CD1c-positive myeloid dendritic cell (primary cell): ENCODE measurements at regions not wholly inside any gene's neighbourhood (a gene's known extent, or its start where the extent isn't known, plus 50 kb on each side); places are given as distances from the start of the nearest gene placed in this dataset.

Source experiments
- DNase-seq: peaks from one replicate; pipeline ENCODE4 v3.0.0-alpha.2; 2016; ENCODE audit errors: extremely low spot score

DNA sequence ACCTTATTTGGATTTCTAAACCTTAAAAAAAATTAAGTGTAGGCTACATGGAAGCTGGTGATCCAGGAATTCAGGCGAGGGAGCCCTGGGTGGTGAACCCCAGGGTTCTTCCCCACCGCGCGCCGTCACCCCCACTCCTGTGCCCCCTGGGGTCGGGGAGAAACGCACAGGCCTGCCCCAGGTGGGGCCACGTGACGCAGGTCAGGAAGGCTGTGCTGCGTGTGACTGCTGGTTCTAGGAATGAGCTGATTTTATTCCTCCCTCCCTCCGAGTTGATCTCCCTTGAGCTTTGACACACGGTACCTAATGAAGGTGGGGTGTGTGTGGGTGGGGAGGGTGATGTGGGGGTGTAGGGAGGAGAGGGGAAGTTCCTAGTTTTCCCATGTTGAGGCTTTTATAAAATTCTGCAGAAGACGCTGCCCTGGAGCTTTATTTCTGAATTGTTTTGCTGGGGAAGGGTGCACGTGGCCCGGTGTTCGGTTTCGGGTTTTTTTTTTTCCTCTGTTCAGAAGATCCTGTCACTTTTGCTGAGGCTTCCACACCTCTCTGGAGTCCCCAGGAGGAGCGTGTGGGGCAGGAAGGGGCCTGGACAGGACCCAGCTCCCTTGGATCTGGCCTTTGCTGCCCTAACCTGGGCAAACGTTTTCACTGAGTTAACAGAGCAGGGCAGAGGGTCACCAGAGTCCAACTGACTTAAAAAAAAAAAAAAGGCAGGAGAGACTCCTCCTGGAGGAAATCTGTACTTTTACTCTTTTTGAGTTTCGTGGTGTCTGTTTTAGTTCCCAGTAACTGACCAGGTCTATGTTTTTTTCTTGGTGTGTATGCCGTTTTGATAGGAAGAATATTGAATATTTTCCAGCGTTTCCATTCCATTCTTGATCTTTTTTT, 55.8 kb upstream of the GSE1 start:
- peak; percentile 35 for DNase-seq

- DNase-seq = no peak
Measured at GRCh38 chr16:85557971-85558657, 55.0 kb upstream of the GSE1 start.

DNA sequence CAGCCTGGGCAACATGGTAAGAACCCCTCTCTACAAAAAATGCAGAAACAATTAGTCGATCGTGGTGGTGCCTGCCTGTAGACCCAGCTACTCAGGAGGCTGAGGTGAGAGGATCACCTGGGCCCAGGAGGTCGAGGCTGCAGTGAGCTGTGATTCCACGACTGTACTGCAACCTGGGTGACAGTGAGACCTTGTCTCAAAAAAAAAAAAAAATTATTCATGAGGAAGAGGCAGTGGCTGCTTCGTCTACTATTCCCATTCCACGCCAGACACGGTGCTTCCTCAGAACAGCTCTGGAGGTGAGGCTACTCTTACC, 52.2 kb upstream of the GSE1 start:
- no peak for DNase-seq

- no peak for DNase-seq
Measured at GRCh38 chr16:85561248-85562092, 51.7 kb upstream of the GSE1 start.

GRCh38 chr16:85562093-85562786, 50.9 kb upstream of the GSE1 start:
- DNase-seq = no peak

GRCh38 chr16:85563034-85563433, 50.1 kb upstream of the GSE1 start:
- no peak for DNase-seq
